IgD-negative memory B cell (primary cell): ENCODE measurements at regions not wholly inside any gene's neighbourhood (a gene's known extent, or its start where the extent isn't known, plus 50 kb on each side); places are given as distances from the start of the nearest gene placed in this dataset.

ENCODE experiments used
- H3K27ac Mint-ChIP-seq, 3 donors: one replicate each; pipeline ENCODE4 v1.8.0; 2020 to 2022; ENCODE audit warnings: mild to moderate bottlenecking in 3 of 3, mixed read lengths in 3 of 3, moderate library complexity in 1 of 3
- H3K27me3 Mint-ChIP-seq: one replicate; pipeline ENCODE4 v1.8.0; 2021; ENCODE audit warnings: mixed read lengths
- H3K36me3 Mint-ChIP-seq: one replicate; pipeline ENCODE4 v1.8.0; 2020; ENCODE audit warnings: mild to moderate bottlenecking, mixed read lengths
- H3K4me1 Mint-ChIP-seq, 3 donors: one replicate each; pipeline ENCODE4 v1.8.0; 2020 to 2022; ENCODE audit warnings: mixed read lengths in 3 of 3, mild to moderate bottlenecking in 1 of 3
- H3K4me3 Mint-ChIP-seq, 4 donors: one replicate each; pipeline ENCODE4 v1.8.0; 2020 to 2022; ENCODE audit warnings: mild to moderate bottlenecking in 4 of 4, mixed read lengths in 4 of 4, moderate library complexity in 3 of 4
- H3K9me3 Mint-ChIP-seq, 3 donors: one replicate each; pipeline ENCODE4 v1.8.0; 2020 to 2021; ENCODE audit warnings: mixed read lengths in 3 of 3, mild to moderate bottlenecking in 1 of 3

- H3K4me3 Mint-ChIP-seq = peak overlapping the region in 1 of 4 donors; percentile 10
- no peak overlapping the region for H3K27ac Mint-ChIP-seq
- no peaks in the 10 kb centered on the region for H3K36me3 Mint-ChIP-seq
- H3K4me1 Mint-ChIP-seq = no peaks in the 10 kb centered on the region
- peaks cover 1% of the 10 kb centered on the region for H3K27me3 Mint-ChIP-seq
- H3K9me3 Mint-ChIP-seq = no peaks in the 10 kb centered on the region
Observed at GRCh38 chr5:57780306-57780960, 297.8 kb upstream of the ACTBL2 start.

GRCh38 chr5:57779383-57780223 is 297.0 kb upstream of the ACTBL2 start:
- Mint-ChIP-seq H3K27ac (no peak overlapping the region), H3K9me3 (no peaks in the 10 kb centered on the region), H3K4me1 (no peaks in the 10 kb centered on the region), H3K36me3 (no peaks in the 10 kb centered on the region), H3K4me3 (no peak overlapping the region), H3K27me3 (peaks cover 1% of the 10 kb centered on the region)

- Mint-ChIP-seq H3K27ac (no peak overlapping the region), H3K4me3 (no peak overlapping the region), H3K27me3 (peaks cover 1% of the 10 kb centered on the region), H3K4me1 (no peaks in the 10 kb centered on the region), H3K36me3 (no peaks in the 10 kb centered on the region), H3K9me3 (no peaks in the 10 kb centered on the region)
Observed at GRCh38 chr5:57778501-57779091, 296.0 kb upstream of the ACTBL2 start.

- Mint-ChIP-seq H3K27ac (no peak overlapping the region), H3K27me3 (peaks cover 1% of the 10 kb centered on the region)
Observed at GRCh38 chr5:57777174-57777581, 294.6 kb upstream of the ACTBL2 start.

GRCh38 chr5:57776035-57776434 is 293.4 kb upstream of the ACTBL2 start:
- Mint-ChIP-seq H3K4me3 (no peak overlapping the region), H3K9me3 (no peaks in the 10 kb centered on the region), H3K27ac (no peak overlapping the region), H3K4me1 (no peaks in the 10 kb centered on the region), H3K27me3 (peaks cover 1% of the 10 kb centered on the region), H3K36me3 (peaks cover 3% of the 10 kb centered on the region)

More at GRCh38 chr5:57777174-57777581, 294.6 kb upstream of the ACTBL2 start:
- Mint-ChIP-seq H3K36me3 (peaks cover 3% of the 10 kb centered on the region), H3K9me3 (no peaks in the 10 kb centered on the region), H3K4me1 (no peaks in the 10 kb centered on the region), H3K4me3 (no peak overlapping the region)

GRCh38 chr5:57774439-57774838 is 291.8 kb upstream of the ACTBL2 start:
- H3K4me1 Mint-ChIP-seq = no peaks in the 10 kb centered on the region
- H3K27me3 Mint-ChIP-seq = no peaks in the 10 kb centered on the region
- peaks cover 5% of the 10 kb centered on the region for H3K36me3 Mint-ChIP-seq
- no peak overlapping the region for H3K27ac Mint-ChIP-seq
- H3K9me3 Mint-ChIP-seq = no peaks in the 10 kb centered on the region
- no peak overlapping the region for H3K4me3 Mint-ChIP-seq

GRCh38 chr5:57772512-57772911 is 289.9 kb upstream of the ACTBL2 start:
- no peaks in the 10 kb centered on the region for H3K9me3 Mint-ChIP-seq
- peaks cover 5% of the 10 kb centered on the region for H3K36me3 Mint-ChIP-seq
- no peaks in the 10 kb centered on the region for H3K27me3 Mint-ChIP-seq
- H3K4me3 Mint-ChIP-seq = no peak overlapping the region
- H3K27ac Mint-ChIP-seq = no peak overlapping the region
- no peaks in the 10 kb centered on the region for H3K4me1 Mint-ChIP-seq

GRCh38 chr5:57770039-57770438 is 287.4 kb upstream of the ACTBL2 start:
- Mint-ChIP-seq H3K27me3 (no peaks in the 10 kb centered on the region), H3K36me3 (peaks cover 5% of the 10 kb centered on the region), H3K27ac (no peak overlapping the region), H3K4me3 (no peak overlapping the region), H3K4me1 (no peaks in the 10 kb centered on the region), H3K9me3 (peaks cover 0 to 2% (median 0%) of the 10 kb centered on the region in 3 donors)

GRCh38 chr5:57768745-57769144 is 286.1 kb upstream of the ACTBL2 start:
- no peaks in the 10 kb centered on the region for H3K4me1 Mint-ChIP-seq
- peaks cover 5% of the 10 kb centered on the region for H3K36me3 Mint-ChIP-seq
- H3K9me3 Mint-ChIP-seq = peaks cover 0 to 2% (median 0%) of the 10 kb centered on the region in 3 donors
- H3K27me3 Mint-ChIP-seq = no peaks in the 10 kb centered on the region
- no peak overlapping the region for H3K27ac Mint-ChIP-seq
- no peak overlapping the region for H3K4me3 Mint-ChIP-seq

- Mint-ChIP-seq H3K36me3 (no peaks in the 10 kb centered on the region), H3K9me3 (peaks cover 0 to 4% (median 0%) of the 10 kb centered on the region in 3 donors), H3K27ac (no peak overlapping the region), H3K4me3 (no peak overlapping the region), H3K4me1 (no peaks in the 10 kb centered on the region), H3K27me3 (no peaks in the 10 kb centered on the region)
Observed at GRCh38 chr5:57764479-57765089, 282.0 kb upstream of the ACTBL2 start.

GRCh38 chr5:57761513-57761912 is 278.9 kb upstream of the ACTBL2 start:
- Mint-ChIP-seq H3K9me3 (peaks cover 0 to 4% (median 0%) of the 10 kb centered on the region in 3 donors), H3K4me3 (no peak overlapping the region), H3K36me3 (no peaks in the 10 kb centered on the region), H3K27me3 (no peaks in the 10 kb centered on the region), H3K4me1 (no peaks in the 10 kb centered on the region), H3K27ac (no peak overlapping the region)

- H3K4me1 Mint-ChIP-seq = no peaks in the 10 kb centered on the region
- no peaks in the 10 kb centered on the region for H3K36me3 Mint-ChIP-seq
- no peak overlapping the region for H3K4me3 Mint-ChIP-seq
- no peak overlapping the region for H3K27ac Mint-ChIP-seq
- H3K9me3 Mint-ChIP-seq = no peaks in the 10 kb centered on the region
- no peaks in the 10 kb centered on the region for H3K27me3 Mint-ChIP-seq
Observed at GRCh38 chr5:57754616-57755015, 272.0 kb upstream of the ACTBL2 start.

- Mint-ChIP-seq H3K27me3 (no peaks in the 10 kb centered on the region), H3K36me3 (no peaks in the 10 kb centered on the region), H3K9me3 (no peaks in the 10 kb centered on the region), H3K4me3 (no peak overlapping the region), H3K4me1 (no peaks in the 10 kb centered on the region), H3K27ac (no peak overlapping the region)
Observed at GRCh38 chr5:57753446-57753845, 270.8 kb upstream of the ACTBL2 start.

GRCh38 chr5:57751710-57752109 is 269.1 kb upstream of the ACTBL2 start:
- Mint-ChIP-seq H3K27ac (no peak overlapping the region), H3K36me3 (no peaks in the 10 kb centered on the region), H3K4me3 (no peak overlapping the region), H3K4me1 (no peaks in the 10 kb centered on the region), H3K27me3 (no peaks in the 10 kb centered on the region), H3K9me3 (no peaks in the 10 kb centered on the region)

- Mint-ChIP-seq H3K4me3 (no peak overlapping the region), H3K4me1 (no peaks in the 10 kb centered on the region), H3K9me3 (no peaks in the 10 kb centered on the region)
Observed at GRCh38 chr5:57750891-57751290, 268.3 kb upstream of the ACTBL2 start.

More at GRCh38 chr5:57750891-57751290, 268.3 kb upstream of the ACTBL2 start:
- no peaks in the 10 kb centered on the region for H3K27me3 Mint-ChIP-seq
- H3K36me3 Mint-ChIP-seq = no peaks in the 10 kb centered on the region
- no peak overlapping the region for H3K27ac Mint-ChIP-seq
